ENCODE measurements at regions not wholly inside any gene's neighbourhood (a gene's known extent, or its start where the extent isn't known, plus 50 kb on each side); places are given as distances from the start of the nearest gene placed in this dataset.

- peaks cover 20% of the 10 kb centered on the region for H3K9me3 Mint-ChIP-seq
- no peak overlapping the region for H3K4me3 Mint-ChIP-seq
- no peak for DNase-seq
- intact Hi-C loops (cut with micrococcal nuclease), result no loop called here
- H3K27me3 Mint-ChIP-seq (ENCODE audit: low read depth), result no peaks in the 10 kb centered on the region
- H3K27ac Mint-ChIP-seq, result no peak overlapping the region
- CTCF ChIA-PET, result no interaction called here
- no peaks in the 10 kb centered on the region for H3K4me1 Mint-ChIP-seq (ENCODE audit: low read depth)
- no peaks in the 10 kb centered on the region for H3K36me3 Mint-ChIP-seq (ENCODE audit: low read depth)
Observed at GRCh38 chr14:85296456-85297210, 233.3 kb upstream of the FLRT2 start.

- H3K27me3 Mint-ChIP-seq (ENCODE audit: low read depth), result no peaks in the 10 kb centered on the region
- H3K4me3 Mint-ChIP-seq, result no peak overlapping the region
- no peak overlapping the region for H3K27ac Mint-ChIP-seq
- CTCF ChIA-PET, result no interaction called here
- H3K4me1 Mint-ChIP-seq (ENCODE audit: low read depth), result no peaks in the 10 kb centered on the region
- no peak for DNase-seq
- H3K9me3 Mint-ChIP-seq, result peaks cover 15% of the 10 kb centered on the region
- H3K36me3 Mint-ChIP-seq (ENCODE audit: low read depth), result no peaks in the 10 kb centered on the region
- intact Hi-C loops (cut with micrococcal nuclease), result no loop called here
Observed at GRCh38 chr14:85300107-85300506, 229.8 kb upstream of the FLRT2 start.

GRCh38 chr14:85301506-85301905, 228.4 kb upstream of the FLRT2 start:
- Mint-ChIP-seq H3K27me3 (ENCODE audit: low read depth) (no peaks in the 10 kb centered on the region), H3K4me1 (ENCODE audit: low read depth) (no peaks in the 10 kb centered on the region), H3K27ac (no peak overlapping the region), H3K36me3 (ENCODE audit: low read depth) (no peaks in the 10 kb centered on the region), H3K9me3 (peaks cover 13% of the 10 kb centered on the region), H3K4me3 (no peak overlapping the region)
- no peak for DNase-seq
- intact Hi-C loops (cut with micrococcal nuclease), result no loop called here
- CTCF ChIA-PET, result no interaction called here

GRCh38 chr14:85306024-85306423, 223.9 kb upstream of the FLRT2 start:
- Mint-ChIP-seq H3K4me1 (ENCODE audit: low read depth) (no peaks in the 10 kb centered on the region), H3K27me3 (ENCODE audit: low read depth) (no peaks in the 10 kb centered on the region), H3K27ac (no peak overlapping the region), H3K36me3 (ENCODE audit: low read depth) (no peaks in the 10 kb centered on the region), H3K9me3 (peaks cover 7% of the 10 kb centered on the region), H3K4me3 (no peak overlapping the region)
- CTCF ChIA-PET, result no interaction called here
- intact Hi-C loops (cut with micrococcal nuclease), result no loop called here
- no peak for DNase-seq

- CTCF ChIA-PET, result interaction anchor here (0.6 kb wide), 1 partner anchor 34 kb away, joined by 3 read pairs; no protein-coding TSS in a partner anchor
- intact Hi-C loops (cut with micrococcal nuclease), result no loop called here
- peaks cover 10% of the 10 kb centered on the region for H3K9me3 Mint-ChIP-seq
- H3K36me3 Mint-ChIP-seq (ENCODE audit: low read depth), result no peaks in the 10 kb centered on the region
- H3K27ac Mint-ChIP-seq, result no peak overlapping the region
- H3K4me1 Mint-ChIP-seq (ENCODE audit: low read depth), result no peaks in the 10 kb centered on the region
- DNase-seq, result no peak
- no peaks in the 10 kb centered on the region for H3K27me3 Mint-ChIP-seq (ENCODE audit: low read depth)
- no peak overlapping the region for H3K4me3 Mint-ChIP-seq
Observed at GRCh38 chr14:85308531-85309300, 221.2 kb upstream of the FLRT2 start.

- Mint-ChIP-seq H3K27me3 (ENCODE audit: low read depth) (no peaks in the 10 kb centered on the region), H3K4me1 (ENCODE audit: low read depth) (no peaks in the 10 kb centered on the region), H3K27ac (no peak overlapping the region), H3K36me3 (ENCODE audit: low read depth) (no peaks in the 10 kb centered on the region), H3K4me3 (no peak overlapping the region), H3K9me3 (peaks cover 10% of the 10 kb centered on the region)
- CTCF ChIA-PET, result no interaction called here
- intact Hi-C loops (cut with micrococcal nuclease), result no loop called here
- DNase-seq, result no peak
Observed at GRCh38 chr14:85310491-85311272, 219.3 kb upstream of the FLRT2 start.

- intact Hi-C loops (cut with micrococcal nuclease), result no loop called here
- H3K36me3 Mint-ChIP-seq (ENCODE audit: low read depth), result no peaks in the 10 kb centered on the region
Observed at GRCh38 chr14:85313560-85314207, 216.3 kb upstream of the FLRT2 start.

GRCh38 chr14:85315290-85315689, 214.7 kb upstream of the FLRT2 start:
- Mint-ChIP-seq H3K27me3 (ENCODE audit: low read depth) (no peaks in the 10 kb centered on the region), H3K4me1 (ENCODE audit: low read depth) (no peaks in the 10 kb centered on the region), H3K27ac (no peak overlapping the region), H3K36me3 (ENCODE audit: low read depth) (no peaks in the 10 kb centered on the region), H3K9me3 (peaks cover 6% of the 10 kb centered on the region), H3K4me3 (no peak overlapping the region)
- DNase-seq, result no peak
- intact Hi-C loops (cut with micrococcal nuclease), result no loop called here
- CTCF ChIA-PET, result interaction anchor here (0.7 kb wide), 1 partner anchor 10 kb away, joined by 3 read pairs; no protein-coding TSS in a partner anchor

More at GRCh38 chr14:85313560-85314207, 216.3 kb upstream of the FLRT2 start:
- no peak for DNase-seq
- Mint-ChIP-seq H3K27me3 (ENCODE audit: low read depth) (no peaks in the 10 kb centered on the region), H3K9me3 (peaks cover 10% of the 10 kb centered on the region), H3K4me3 (no peak overlapping the region), H3K27ac (no peak overlapping the region), H3K4me1 (ENCODE audit: low read depth) (no peaks in the 10 kb centered on the region)
- CTCF ChIA-PET, result no interaction called here

GRCh38 chr14:85315733-85316290, 214.1 kb upstream of the FLRT2 start:
- intact Hi-C loops (cut with micrococcal nuclease), result no loop called here

GRCh38 chr14:85316701-85317410, 213.1 kb upstream of the FLRT2 start:
- no peaks in the 10 kb centered on the region for H3K4me1 Mint-ChIP-seq (ENCODE audit: low read depth)
- no peak overlapping the region for H3K4me3 Mint-ChIP-seq
- H3K27me3 Mint-ChIP-seq (ENCODE audit: low read depth), result no peaks in the 10 kb centered on the region
- DNase-seq, result no peak
- no peak overlapping the region for H3K27ac Mint-ChIP-seq
- H3K36me3 Mint-ChIP-seq (ENCODE audit: low read depth), result no peaks in the 10 kb centered on the region
- intact Hi-C loops (cut with micrococcal nuclease), result no loop called here
- CTCF ChIA-PET, result no interaction called here
- H3K9me3 Mint-ChIP-seq, result peaks cover 1% of the 10 kb centered on the region

More at GRCh38 chr14:85315733-85316290, 214.1 kb upstream of the FLRT2 start:
- Mint-ChIP-seq H3K4me1 (ENCODE audit: low read depth) (no peaks in the 10 kb centered on the region), H3K27ac (no peak overlapping the region), H3K36me3 (ENCODE audit: low read depth) (no peaks in the 10 kb centered on the region), H3K4me3 (no peak overlapping the region), H3K27me3 (ENCODE audit: low read depth) (no peaks in the 10 kb centered on the region), H3K9me3 (peaks cover 6% of the 10 kb centered on the region)
- CTCF ChIA-PET, result interaction anchor here (0.7 kb wide), 1 partner anchor 11 kb away, joined by 3 read pairs; no protein-coding TSS in a partner anchor
- DNase-seq, result no peak

GRCh38 chr14:85317491-85318021, 212.4 kb upstream of the FLRT2 start:
- Mint-ChIP-seq H3K27ac (no peak overlapping the region), H3K4me1 (ENCODE audit: low read depth) (no peaks in the 10 kb centered on the region), H3K27me3 (ENCODE audit: low read depth) (no peaks in the 10 kb centered on the region), H3K4me3 (no peak overlapping the region), H3K36me3 (ENCODE audit: low read depth) (no peaks in the 10 kb centered on the region), H3K9me3 (peaks cover 1% of the 10 kb centered on the region)
- intact Hi-C loops (cut with micrococcal nuclease), result no loop called here
- DNase-seq, result no peak
- CTCF ChIA-PET, result no interaction called here

Measured in activated naive CD4-positive, alpha-beta T cell treated with anti-CD3 and anti-CD28 coated beads for 36 hours (primary cell).